Prostate gland (tissue), 2 donors: ENCODE measurements at regions not wholly inside any gene's neighbourhood (a gene's known extent, or its start where the extent isn't known, plus 50 kb on each side); places are given as distances from the start of the nearest gene placed in this dataset.

Experiments used
- DNase-seq: peaks from one replicate; pipeline ENCODE4 v3.0.0-alpha.2; 2019; ENCODE audit warnings: low spot score
- H3K27ac ChIP-seq, 2 donors: fragments of 200-600 bp; sonication (generic); 2 replicates each; pipeline ENCODE4 v1.5.1; 2017 to 2019
- H3K27me3 ChIP-seq: fragments of 200-600 bp; sonication (generic); replicated peaks from 2 replicates; pipeline ENCODE4 v1.5.1; 2019; ENCODE audit not compliant: insufficient read depth
- H3K36me3 ChIP-seq, 2 donors: fragments of 200-600 bp; sonication (generic); 1 replicate in 1 of 2; 2 replicates in 1 of 2; pipeline versions ENCODE4 v1.5.1 to v1.8.1; 2017 to 2019
- H3K4me1 ChIP-seq: fragments of 200-600 bp; sonication (generic); replicated peaks from 2 replicates; pipeline ENCODE4 v1.5.1; 2019
- H3K4me3 ChIP-seq, 2 donors: fragments of 200-600 bp; sonication (generic); 2 replicates each; pipeline ENCODE4 v1.5.1; 2017 to 2019
- H3K9me3 ChIP-seq: fragments of 200-600 bp; sonication (generic); 2 replicates; pipeline ENCODE4 v1.5.1; 2017
- POLR2A ChIP-seq: fragments of 450-650 bp; IDR thresholded peaks from one replicate; pipeline ENCODE4 v1.6.1; 2016; ENCODE audit warnings: antibody characterized with exemption, mild to moderate bottlenecking
- POLR2AphosphoS5 ChIP-seq: sonication (generic); formaldehyde crosslinking; IDR thresholded peaks from one replicate; pipeline ENCODE4 v1.6.1; 2017; ENCODE audit warnings: antibody characterized with exemption
- WGBS: methylation state at CpG from one replicate; pipeline ENCODE4 v1.1.5; 2018; 5-methylcytosine and 5-hydroxymethylcytosine counted together
- intact Hi-C: fragments of 100-400 bp; cut with DNase I; formaldehyde crosslinking; loops from one replicate; pipeline ENCODE4 v1.14.2; 2022
- TF ChIP-seq, protein P1 (sequence below), 4 experiments: fragments of 200-600 bp in 2 of 4; fragments of 450-650 bp in 2 of 4; sonication (generic) in 2 of 4; IDR thresholded peaks; 1 replicate in 3 of 4; 2 replicates in 1 of 4; pipeline ENCODE4 v1.5.1; 2016 to 2019; ENCODE audit warnings: antibody characterized with exemption in 4 of 4, mild to moderate bottlenecking in 2 of 4, moderate library complexity in 2 of 4

DNA sequence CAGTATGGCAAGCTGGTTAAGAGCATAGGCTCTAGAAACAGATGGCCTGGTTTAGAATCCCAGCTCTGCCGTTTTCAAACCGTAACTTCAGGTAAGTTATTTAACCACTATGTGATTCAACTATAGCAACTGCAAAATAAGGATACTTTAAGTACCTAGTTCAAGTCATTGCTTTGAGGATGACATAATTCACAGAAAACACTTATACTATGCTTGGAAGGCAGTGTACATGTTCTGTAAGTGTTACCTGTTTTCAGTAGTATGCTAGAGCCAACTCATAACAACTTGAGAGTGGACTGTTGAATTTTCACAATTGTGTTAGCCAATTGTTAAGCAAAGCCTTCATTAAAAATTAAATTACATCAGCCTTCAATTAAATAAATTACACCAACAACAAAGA, 134.8 kb upstream of the BEND6 start:
- H3K9me3 ChIP-seq = no peaks in the 10 kb centered on the region
- H3K36me3 ChIP-seq = no peaks in the 10 kb centered on the region
- intact Hi-C loops = no loop called here
- H3K27ac ChIP-seq = no peak overlapping the region
- TF ChIP-seq, protein P1, sequence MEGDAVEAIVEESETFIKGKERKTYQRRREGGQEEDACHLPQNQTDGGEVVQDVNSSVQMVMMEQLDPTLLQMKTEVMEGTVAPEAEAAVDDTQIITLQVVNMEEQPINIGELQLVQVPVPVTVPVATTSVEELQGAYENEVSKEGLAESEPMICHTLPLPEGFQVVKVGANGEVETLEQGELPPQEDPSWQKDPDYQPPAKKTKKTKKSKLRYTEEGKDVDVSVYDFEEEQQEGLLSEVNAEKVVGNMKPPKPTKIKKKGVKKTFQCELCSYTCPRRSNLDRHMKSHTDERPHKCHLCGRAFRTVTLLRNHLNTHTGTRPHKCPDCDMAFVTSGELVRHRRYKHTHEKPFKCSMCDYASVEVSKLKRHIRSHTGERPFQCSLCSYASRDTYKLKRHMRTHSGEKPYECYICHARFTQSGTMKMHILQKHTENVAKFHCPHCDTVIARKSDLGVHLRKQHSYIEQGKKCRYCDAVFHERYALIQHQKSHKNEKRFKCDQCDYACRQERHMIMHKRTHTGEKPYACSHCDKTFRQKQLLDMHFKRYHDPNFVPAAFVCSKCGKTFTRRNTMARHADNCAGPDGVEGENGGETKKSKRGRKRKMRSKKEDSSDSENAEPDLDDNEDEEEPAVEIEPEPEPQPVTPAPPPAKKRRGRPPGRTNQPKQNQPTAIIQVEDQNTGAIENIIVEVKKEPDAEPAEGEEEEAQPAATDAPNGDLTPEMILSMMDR (IDR thresholded peaks at IDR 0.05) = no peak
- TF ChIP-seq POLR2AphosphoS5 (no peak), POLR2A (no peak)
- no peak for DNase-seq
- no peaks in the 10 kb centered on the region for H3K4me1 ChIP-seq
- WGBS = 84% methylated on average over 2 of the region's 2 CpGs
- H3K27me3 ChIP-seq = no peaks in the 10 kb centered on the region
- no peak overlapping the region for H3K4me3 ChIP-seq

DNA sequence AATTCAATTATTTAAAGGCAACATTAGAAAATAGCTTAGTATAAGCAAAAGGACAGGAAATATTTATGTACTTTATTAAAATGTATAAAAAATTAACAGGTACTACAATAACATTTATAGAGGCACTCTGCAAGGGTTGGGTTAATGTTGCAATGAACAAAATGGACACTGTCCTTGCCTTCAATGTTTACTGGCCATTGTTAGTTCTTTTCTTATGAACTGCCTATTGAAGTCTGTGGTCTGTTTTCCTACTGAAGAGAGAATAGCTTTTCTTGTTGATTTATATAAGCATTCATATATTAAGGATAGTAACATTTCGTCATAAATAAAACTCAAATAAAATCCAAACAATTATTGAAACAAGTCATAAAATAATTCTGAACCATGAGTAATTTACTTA, 135.3 kb upstream of the BEND6 start:
- 82% methylated on average over 1 of the region's 1 CpG for WGBS
- DNase-seq = no peak

DNA sequence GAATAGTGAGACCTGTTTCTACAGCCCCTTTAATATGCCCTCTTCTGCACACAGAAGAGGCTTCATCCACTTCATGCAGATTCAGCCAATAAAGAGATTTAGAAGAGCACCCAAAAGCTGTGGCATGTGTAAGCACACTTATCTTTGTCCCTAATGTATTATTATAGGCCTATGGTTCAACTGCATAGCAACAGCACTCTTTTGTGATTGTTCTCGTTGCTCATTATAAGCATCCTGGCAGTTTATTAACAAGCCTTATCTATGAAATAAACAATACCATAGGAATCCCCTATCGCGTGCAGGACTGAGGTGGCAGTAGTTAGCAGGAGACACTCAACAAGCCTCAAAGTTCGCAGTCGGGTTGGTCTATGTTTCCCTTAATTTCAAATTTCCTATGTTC, 138.5 kb upstream of the BEND6 start:
- no peak for TF ChIP-seq POLR2AphosphoS5
- TF ChIP-seq POLR2A = no peak
- TF ChIP-seq, protein P1 (IDR thresholded peaks at IDR 0.05) = no peak
- H3K4me1 ChIP-seq = no peaks in the 10 kb centered on the region
- no peaks in the 10 kb centered on the region for H3K9me3 ChIP-seq
- no peak overlapping the region for H3K27ac ChIP-seq
- intact Hi-C loops = no loop called here
- no peak overlapping the region for H3K4me3 ChIP-seq
- H3K36me3 ChIP-seq = no peaks in the 10 kb centered on the region
- H3K27me3 ChIP-seq = no peaks in the 10 kb centered on the region
- DNase-seq = no peak
- 80% methylated on average over 5 of the region's 5 CpGs for WGBS

More for the DNA sequence above, 135.3 kb upstream of the BEND6 start:
- intact Hi-C loops = no loop called here
- Histone ChIP-seq H3K27ac (no peak overlapping the region), H3K36me3 (no peaks in the 10 kb centered on the region), H3K9me3 (no peaks in the 10 kb centered on the region), H3K4me3 (no peak overlapping the region), H3K4me1 (no peaks in the 10 kb centered on the region), H3K27me3 (no peaks in the 10 kb centered on the region)
- no peak for TF ChIP-seq POLR2AphosphoS5

DNA sequence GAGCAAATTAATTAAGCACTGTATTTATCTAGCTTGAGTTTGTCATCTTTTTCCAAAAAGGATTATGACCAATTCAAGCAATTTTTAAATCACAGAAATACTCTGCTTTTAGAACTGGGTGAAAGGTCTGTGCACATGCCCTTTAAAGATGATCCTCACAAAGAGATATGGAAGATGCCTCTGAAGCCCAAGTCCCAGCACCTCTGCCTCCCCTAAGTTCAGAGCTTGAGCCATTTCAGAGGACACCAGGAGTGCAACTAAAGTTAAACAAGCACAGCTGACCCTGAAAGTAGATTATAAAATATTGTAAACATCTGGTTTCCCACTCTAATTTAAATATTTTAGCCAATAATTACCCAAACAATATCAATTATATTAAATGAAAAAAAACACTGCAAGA, 139.5 kb upstream of the BEND6 start:
- Histone ChIP-seq H3K4me1 (no peaks in the 10 kb centered on the region), H3K27me3 (no peaks in the 10 kb centered on the region), H3K36me3 (no peaks in the 10 kb centered on the region), H3K4me3 (no peak overlapping the region), H3K9me3 (no peaks in the 10 kb centered on the region), H3K27ac (no peak overlapping the region)
- intact Hi-C loops = no loop called here
- DNase-seq = no peak
- TF ChIP-seq, protein P1 (IDR thresholded peaks at IDR 0.05) = no peak
- TF ChIP-seq POLR2A (no peak), POLR2AphosphoS5 (no peak)

DNA sequence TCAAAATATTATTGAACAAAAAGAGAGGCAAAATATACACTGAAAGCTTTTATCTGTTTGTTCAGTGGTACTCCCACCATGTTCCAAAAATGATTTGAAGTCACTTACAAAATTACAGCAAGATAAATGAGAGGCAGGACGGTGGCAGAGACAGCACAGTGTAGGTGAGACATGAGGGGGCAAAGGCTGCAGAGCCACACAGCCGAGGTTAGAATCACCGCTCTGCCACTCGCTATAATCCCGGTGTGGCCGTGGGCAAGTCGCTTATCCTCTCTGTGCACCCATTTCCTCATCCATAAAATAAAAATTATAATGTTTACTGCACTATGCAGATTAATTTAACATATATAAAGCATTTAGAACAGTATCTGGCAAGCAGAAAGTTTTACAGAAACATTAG, 140.1 kb upstream of the BEND6 start:
- TF ChIP-seq, protein P1 (IDR thresholded peaks at IDR 0.05) = no peak
- TF ChIP-seq POLR2A (no peak), POLR2AphosphoS5 (no peak)
- 89% methylated on average over 7 of the region's 7 CpGs for WGBS
- Histone ChIP-seq H3K4me3 (no peak overlapping the region), H3K27ac (no peak overlapping the region), H3K4me1 (no peaks in the 10 kb centered on the region), H3K36me3 (no peaks in the 10 kb centered on the region), H3K9me3 (no peaks in the 10 kb centered on the region), H3K27me3 (no peaks in the 10 kb centered on the region)
- DNase-seq = no peak
- intact Hi-C loops = no loop called here
